ENCODE measurements at regions not wholly inside any gene's neighbourhood (a gene's known extent, or its start where the extent isn't known, plus 50 kb on each side); places are given as distances from the start of the nearest gene placed in this dataset.
"Not testable (repeated sequence)": the region's sequence is repeated elsewhere in the genome, so short reads cannot be mapped to it uniquely, and the experiment has no call there.

GRCh38 chr22:25281675-25282345, 62.4 kb downstream of the CRYBB2 start:
- no peak for DNase-seq (ENCODE audit: low spot score)

- DNase-seq (ENCODE audit: low spot score): no peak
These were observed 62.9 kb downstream of the CRYBB2 start for GRCh38 chr22:25282346-25282670.

- no peak for DNase-seq (ENCODE audit: low spot score)
These were observed 63.5 kb downstream of the CRYBB2 start for GRCh38 chr22:25282671-25283561.

- DNase-seq (ENCODE audit: low spot score): peak; percentile 54
These were observed 69.0 kb downstream of the CRYBB2 start for GRCh38 chr22:25288481-25288880.

GRCh38 chr22:25301912-25302311, 82.5 kb downstream of the CRYBB2 start:
- DNase-seq (ENCODE audit: low spot score): not testable (repeated sequence)

- not testable (repeated sequence) for DNase-seq (ENCODE audit: low spot score)
These were observed 90.1 kb downstream of the CRYBB2 start for GRCh38 chr22:25309586-25309985.

- not testable (repeated sequence) for DNase-seq (ENCODE audit: low spot score)
These were observed 92.5 kb downstream of the CRYBB2 start for GRCh38 chr22:25311924-25312323.

- no peak for DNase-seq (ENCODE audit: low spot score)
These were observed 98.8 kb downstream of the CRYBB2 start for GRCh38 chr22:25318081-25318823.

GRCh38 chr22:25327018-25327755, 107.7 kb downstream of the CRYBB2 start:
- DNase-seq (ENCODE audit: low spot score): no peak

GRCh38 chr22:25331050-25331449, 111.6 kb downstream of the CRYBB2 start:
- DNase-seq (ENCODE audit: low spot score): no peak

GRCh38 chr22:25331911-25332310, 112.5 kb downstream of the CRYBB2 start:
- not testable (repeated sequence) for DNase-seq (ENCODE audit: low spot score)

- no peak for DNase-seq (ENCODE audit: low spot score)
These were observed 112.9 kb downstream of the CRYBB2 start for GRCh38 chr22:25332386-25332785.

GRCh38 chr22:25334162-25334490, 114.7 kb downstream of the CRYBB2 start:
- DNase-seq (ENCODE audit: low spot score): no peak

- not testable (repeated sequence) for DNase-seq (ENCODE audit: low spot score)
These were observed 115.2 kb downstream of the CRYBB2 start for GRCh38 chr22:25334631-25335030.

GRCh38 chr22:25335276-25335675, 115.8 kb downstream of the CRYBB2 start:
- not testable (repeated sequence) for DNase-seq (ENCODE audit: low spot score)

- DNase-seq (ENCODE audit: low spot score): not testable (repeated sequence)
These were observed 121.1 kb downstream of the CRYBB2 start for GRCh38 chr22:25340536-25340935.

- not testable (repeated sequence) for DNase-seq (ENCODE audit: low spot score)
These were observed 124.9 kb downstream of the CRYBB2 start for GRCh38 chr22:25344366-25344765.

- DNase-seq (ENCODE audit: low spot score): no peak
These were observed 127.7 kb downstream of the CRYBB2 start for GRCh38 chr22:25346859-25347751.

GRCh38 chr22:25347752-25348102, 128.3 kb downstream of the CRYBB2 start:
- DNase-seq (ENCODE audit: low spot score): no peak

GRCh38 chr22:25348391-25348790, 129.0 kb downstream of the CRYBB2 start:
- no peak for DNase-seq (ENCODE audit: low spot score)

- not testable (repeated sequence) for DNase-seq (ENCODE audit: low spot score)
These were observed 129.6 kb downstream of the CRYBB2 start for GRCh38 chr22:25348996-25349395.
